Breast epithelium (tissue), 4 donors: ENCODE measurements at regions not wholly inside any gene's neighbourhood (a gene's known extent, or its start where the extent isn't known, plus 50 kb on each side); places are given as distances from the start of the nearest gene placed in this dataset.

Source experiments
- DNase-seq, 2 donors: peaks; one replicate each; pipeline ENCODE4 v3.0.0-alpha.2; 2019; ENCODE audit warnings: low spot score in 2 of 2
- H3K27ac ChIP-seq, 2 donors: fragments of 200-600 bp; sonication (generic) in 1 of 2; one replicate each; pipeline ENCODE4 v1.5.1; 2016 to 2019; ENCODE audit warnings: mild to moderate bottlenecking in 1 of 2
- H3K27me3 ChIP-seq, 2 donors: fragments of 200-600 bp; sonication (generic) in 1 of 2; one replicate each; pipeline versions ENCODE4 v1.5.1 to v1.6.0; 2017 to 2019; ENCODE audit warnings: control low read depth in 1 of 2, mild to moderate bottlenecking in 1 of 2
- H3K36me3 ChIP-seq: fragments of 200-600 bp; one replicate; pipeline ENCODE4 v1.5.1; 2019
- H3K4me1 ChIP-seq, 2 donors: fragments of 200-600 bp; sonication (generic); one replicate each; pipeline ENCODE4 v1.5.1; 2016 to 2019; ENCODE audit warnings: control low read depth in 1 of 2
- H3K4me3 ChIP-seq, 3 donors: fragments of 200-600 bp; sonication (generic); 1 replicate in 2 of 3; 2 replicates in 1 of 3; pipeline ENCODE4 v1.5.1; 2016 to 2019; ENCODE audit warnings: mild to moderate bottlenecking in 3 of 3, moderate library complexity in 2 of 3
- H3K9me3 ChIP-seq, 2 donors: fragments of 200-600 bp; sonication (generic) in 1 of 2; one replicate each; pipeline ENCODE4 v1.5.1; 2016 to 2019; ENCODE audit warnings: control low read depth in 1 of 2
- CTCF ChIP-seq, 3 donors: fragments of 450-650 bp; IDR thresholded peaks; one replicate each; pipeline ENCODE4 v1.5.1; 2016 to 2017; ENCODE audit warnings: antibody characterized with exemption in 3 of 3, mild to moderate bottlenecking in 3 of 3, moderate library complexity in 3 of 3
- POLR2A ChIP-seq: fragments of 450-650 bp; IDR thresholded peaks from one replicate; pipeline ENCODE4 v1.6.1; 2016; ENCODE audit warnings: antibody characterized with exemption, mild to moderate bottlenecking, moderate library complexity
- POLR2AphosphoS5 ChIP-seq, 3 donors: sonication (generic); formaldehyde crosslinking; IDR thresholded peaks; one replicate each; pipeline ENCODE4 v1.6.1; 2017; ENCODE audit warnings: antibody characterized with exemption in 3 of 3
- intact Hi-C: fragments of 100-400 bp; cut with DNase I; formaldehyde crosslinking; loops from one replicate; pipeline ENCODE4 v1.15.1; 2023; ENCODE audit warnings: low total_unique reads

GRCh38 chr4:26257850-26258249 is 63.0 kb upstream of the RBPJ start:
- peaks cover 0 to 8% of the 10 kb centered on the region in 2 donors for H3K9me3 ChIP-seq
- H3K27ac ChIP-seq, result no peak overlapping the region
- no peak for TF ChIP-seq POLR2AphosphoS5 (IDR thresholded peaks at IDR 0.05)
- DNase-seq, result no peak
- no peaks in the 10 kb centered on the region for H3K27me3 ChIP-seq
- intact Hi-C loops, result no loop called here
- H3K36me3 ChIP-seq, result no peaks in the 10 kb centered on the region
- no peak overlapping the region for H3K4me3 ChIP-seq
- no peaks in the 10 kb centered on the region for H3K4me1 ChIP-seq

GRCh38 chr4:26260571-26260970 is 60.2 kb upstream of the RBPJ start:
- H3K4me1 ChIP-seq, result no peaks in the 10 kb centered on the region
- no peaks in the 10 kb centered on the region for H3K36me3 ChIP-seq
- no peaks in the 10 kb centered on the region for H3K27me3 ChIP-seq
- intact Hi-C loops, result no loop called here
- no peak overlapping the region for H3K4me3 ChIP-seq
- H3K27ac ChIP-seq, result no peak overlapping the region
- no peak for DNase-seq
- TF ChIP-seq POLR2A (no peak), POLR2AphosphoS5 (IDR thresholded peaks at IDR 0.05) (no peak), CTCF (IDR thresholded peaks at IDR 0.05) (no peak)
- peaks cover 0 to 8% of the 10 kb centered on the region in 2 donors for H3K9me3 ChIP-seq

GRCh38 chr4:26261405-26261804 is 59.4 kb upstream of the RBPJ start:
- H3K36me3 ChIP-seq, result no peaks in the 10 kb centered on the region
- DNase-seq, result no peak
- intact Hi-C loops, result no loop called here
- H3K9me3 ChIP-seq, result peaks cover 0 to 8% of the 10 kb centered on the region in 2 donors
- H3K27me3 ChIP-seq, result no peaks in the 10 kb centered on the region
- no peak overlapping the region for H3K4me3 ChIP-seq
- H3K27ac ChIP-seq, result no peak overlapping the region
- H3K4me1 ChIP-seq, result no peaks in the 10 kb centered on the region
- TF ChIP-seq CTCF (IDR thresholded peaks at IDR 0.05), result no peak
- TF ChIP-seq POLR2AphosphoS5 (IDR thresholded peaks at IDR 0.05), result no peak
- TF ChIP-seq POLR2A, result no peak

GRCh38 chr4:26263165-26263564 is 57.6 kb upstream of the RBPJ start:
- Histone ChIP-seq H3K9me3 (peaks cover 0 to 8% of the 10 kb centered on the region in 2 donors), H3K4me3 (no peak overlapping the region), H3K27ac (no peak overlapping the region), H3K27me3 (no peaks in the 10 kb centered on the region), H3K36me3 (no peaks in the 10 kb centered on the region), H3K4me1 (no peaks in the 10 kb centered on the region)
- intact Hi-C loops, result no loop called here
- TF ChIP-seq POLR2AphosphoS5 (IDR thresholded peaks at IDR 0.05), result no peak
- TF ChIP-seq CTCF (IDR thresholded peaks at IDR 0.05), result no peak
- no peak for TF ChIP-seq POLR2A
- no peak for DNase-seq

- peaks cover 0 to 5% of the 10 kb centered on the region in 2 donors for H3K9me3 ChIP-seq
- no peaks in the 10 kb centered on the region for H3K27me3 ChIP-seq
- H3K4me3 ChIP-seq, result no peak overlapping the region
- DNase-seq, result no peak
- H3K36me3 ChIP-seq, result no peaks in the 10 kb centered on the region
- no peak for TF ChIP-seq POLR2A
- no peak for TF ChIP-seq POLR2AphosphoS5 (IDR thresholded peaks at IDR 0.05)
- TF ChIP-seq CTCF (IDR thresholded peaks at IDR 0.05), result no peak
- intact Hi-C loops, result no loop called here
- no peaks in the 10 kb centered on the region for H3K4me1 ChIP-seq
- H3K27ac ChIP-seq, result no peak overlapping the region
Observed at GRCh38 chr4:26264109-26264508, 56.7 kb upstream of the RBPJ start.

GRCh38 chr4:26267087-26267486 is 53.7 kb upstream of the RBPJ start:
- Histone ChIP-seq H3K27ac (no peak overlapping the region), H3K27me3 (no peaks in the 10 kb centered on the region), H3K4me3 (no peak overlapping the region), H3K9me3 (no peaks in the 10 kb centered on the region), H3K4me1 (no peaks in the 10 kb centered on the region), H3K36me3 (no peaks in the 10 kb centered on the region)
- peak in 1 of 2 donors; percentile 24 for DNase-seq
- intact Hi-C loops, result no loop called here
- TF ChIP-seq CTCF (IDR thresholded peaks at IDR 0.05), result no peak
- TF ChIP-seq POLR2AphosphoS5 (IDR thresholded peaks at IDR 0.05), result no peak
- no peak for TF ChIP-seq POLR2A
